ENCODE measurements at regions not wholly inside any gene's neighbourhood (a gene's known extent, or its start where the extent isn't known, plus 50 kb on each side); places are given as distances from the start of the nearest gene placed in this dataset.

- no peak for DNase-seq (ENCODE audit: low read depth in 2 of 3, low spot score in 2 of 3)
These were observed 78.6 kb downstream of the ARF6 start for GRCh38 chr14:49971156-49972130.

- DNase-seq (ENCODE audit: low read depth in 2 of 3, low spot score in 2 of 3), result no peak
These were observed 79.3 kb downstream of the ARF6 start for GRCh38 chr14:49972131-49972671.

GRCh38 chr14:49972823-49973222 lies 79.9 kb downstream of the ARF6 start:
- no peak for DNase-seq (ENCODE audit: low read depth in 2 of 3, low spot score in 2 of 3)

- no peak for DNase-seq (ENCODE audit: low read depth in 2 of 3, low spot score in 2 of 3)
These were observed 82.4 kb downstream of the ARF6 start for GRCh38 chr14:49975276-49975675.

- no peak for DNase-seq (ENCODE audit: low read depth in 2 of 3, low spot score in 2 of 3)
These were observed 82.9 kb downstream of the ARF6 start for GRCh38 chr14:49975799-49976198.

- DNase-seq (ENCODE audit: low read depth in 2 of 3, low spot score in 2 of 3), result no peak
These were observed 84.4 kb downstream of the ARF6 start for GRCh38 chr14:49977126-49977841.

GRCh38 chr14:49980027-49980426 lies 87.1 kb downstream of the ARF6 start:
- DNase-seq (ENCODE audit: low read depth in 2 of 3, low spot score in 2 of 3), result no peak

GRCh38 chr14:49982082-49982481 lies 89.2 kb downstream of the ARF6 start:
- no peak for DNase-seq (ENCODE audit: low read depth in 2 of 3, low spot score in 2 of 3)

- DNase-seq (ENCODE audit: low read depth in 2 of 3, low spot score in 2 of 3), result no peak
These were observed 89.6 kb downstream of the ARF6 start for GRCh38 chr14:49982501-49982951.

- DNase-seq (ENCODE audit: low read depth in 2 of 3, low spot score in 2 of 3), result no peak
These were observed 91.5 kb downstream of the ARF6 start for GRCh38 chr14:49984424-49984823.

GRCh38 chr14:49986343-49987014 lies 93.6 kb downstream of the ARF6 start:
- no peak for DNase-seq (ENCODE audit: low read depth in 2 of 3, low spot score in 2 of 3)

GRCh38 chr14:49988080-49988990 lies 95.5 kb downstream of the ARF6 start:
- no peak for DNase-seq (ENCODE audit: low read depth in 2 of 3, low spot score in 2 of 3)

GRCh38 chr14:49989966-49990365 lies 97.1 kb downstream of the ARF6 start:
- DNase-seq (ENCODE audit: low read depth in 2 of 3, low spot score in 2 of 3), result no peak

GRCh38 chr14:49991491-49991890 lies 98.6 kb downstream of the ARF6 start:
- DNase-seq (ENCODE audit: low read depth in 2 of 3, low spot score in 2 of 3), result no peak

GRCh38 chr14:49992036-49992435 lies 99.2 kb downstream of the ARF6 start:
- DNase-seq (ENCODE audit: low read depth in 2 of 3, low spot score in 2 of 3), result no peak

- DNase-seq (ENCODE audit: low read depth in 2 of 3, low spot score in 2 of 3), result no peak
These were observed 99.6 kb downstream of the ARF6 start for GRCh38 chr14:49992448-49992847.

- DNase-seq (ENCODE audit: low read depth in 2 of 3, low spot score in 2 of 3), result no peak
These were observed 100.0 kb downstream of the ARF6 start for GRCh38 chr14:49992901-49993339.

- DNase-seq (ENCODE audit: low read depth in 2 of 3, low spot score in 2 of 3), result no peak
These were observed 100.7 kb downstream of the ARF6 start for GRCh38 chr14:49993565-49993964.

GRCh38 chr14:49994951-49995561 lies 102.2 kb downstream of the ARF6 start:
- no peak for DNase-seq (ENCODE audit: low read depth in 2 of 3, low spot score in 2 of 3)

- no peak for DNase-seq (ENCODE audit: low read depth in 2 of 3, low spot score in 2 of 3)
These were observed 105.1 kb downstream of the ARF6 start for GRCh38 chr14:49997991-49998390.
